Left ventricle myocardium superior (tissue), 1 donor: ENCODE measurements at regions not wholly inside any gene's neighbourhood (a gene's known extent, or its start where the extent isn't known, plus 50 kb on each side); places are given as distances from the start of the nearest gene placed in this dataset.
"Not testable (repeated sequence)": the region's sequence is repeated elsewhere in the genome, so short reads cannot be mapped to it uniquely, and the experiment has no call there.

Experiments used
- ATAC-seq: fragments of 200-7000 bp; cut with Tn5 transposase; one replicate; pipeline ENCODE4 v1.9.1; 2020; ENCODE audit warnings: mild to moderate bottlenecking, moderate library complexity
- DNase-seq: peaks from one replicate; pipeline ENCODE4 v3.0.0-alpha.2; 2020
- intact Hi-C: fragments of 100-400 bp; cut with micrococcal nuclease; formaldehyde crosslinking; loops from one replicate; pipeline ENCODE4 v1.11.0; 2022
- donor health status: DM: no; HTN: yes; CAD: no; lungs with severe emphysema.

DNA sequence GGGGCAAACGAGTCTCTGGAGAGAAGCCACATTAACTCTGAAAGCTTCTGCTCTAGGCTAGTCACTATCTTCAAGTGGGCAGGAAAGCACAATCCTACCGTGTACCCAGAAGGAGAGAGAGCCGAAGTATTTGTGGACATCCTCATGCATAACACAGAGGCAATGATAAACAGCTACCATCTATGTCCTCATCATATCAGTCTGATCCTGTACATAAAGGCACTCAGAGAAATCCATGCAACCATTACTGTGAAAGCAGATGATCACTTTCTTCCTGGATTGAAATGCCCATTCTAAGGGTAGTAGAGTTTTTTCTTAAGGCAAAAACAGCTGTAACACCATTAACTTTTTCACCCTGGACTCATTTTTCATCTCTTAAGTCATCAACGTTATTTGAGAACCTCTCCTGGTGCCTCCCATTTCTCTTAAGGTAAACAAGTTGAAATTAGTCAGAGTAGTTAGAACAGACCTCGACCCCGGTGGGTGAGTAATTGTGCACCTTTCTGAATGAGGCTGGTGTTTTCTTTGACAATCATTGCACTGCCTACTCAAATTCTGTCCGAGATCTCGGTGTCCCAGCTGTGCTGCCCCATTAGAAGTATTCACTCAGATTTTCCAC is 327.4 kb downstream of the SHQ1 start:
- intact Hi-C loops, result no loop called here
- DNase-seq (no peak), ATAC-seq (no peak)

DNA sequence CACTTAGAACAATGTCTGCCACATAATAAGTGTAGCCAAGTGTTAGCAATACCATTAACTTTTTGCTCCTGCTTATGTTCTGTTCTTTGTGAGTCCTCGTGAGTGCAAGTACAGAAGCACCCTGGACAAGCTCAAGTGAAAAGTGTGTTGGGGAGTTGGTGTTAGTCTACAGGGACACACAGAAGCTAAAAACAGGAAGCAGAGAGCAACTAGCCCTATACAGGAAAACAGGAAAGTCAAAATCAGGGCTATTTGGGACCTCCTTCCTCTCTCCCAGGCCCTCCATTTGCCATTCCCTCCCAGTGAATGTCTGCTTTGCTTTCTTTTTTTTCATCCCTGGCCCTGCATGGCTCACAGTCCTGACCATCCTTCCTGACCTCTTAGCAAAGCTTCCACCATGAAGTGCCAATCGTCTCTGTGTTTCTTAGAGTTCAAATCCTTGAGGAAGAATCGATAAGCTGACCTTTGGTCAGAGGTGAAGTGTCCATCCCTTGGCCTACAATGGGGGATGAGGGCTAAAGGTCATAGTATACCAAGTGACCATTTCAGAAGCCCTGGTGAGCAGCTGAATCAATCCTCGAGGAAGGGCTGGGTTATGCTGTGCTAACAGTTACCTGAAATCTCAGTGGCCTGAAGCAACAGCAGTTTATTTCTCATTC is 328.2 kb downstream of the SHQ1 start:
- DNase-seq (no peak), ATAC-seq (no peak)
- intact Hi-C loops, result no loop called here

DNA sequence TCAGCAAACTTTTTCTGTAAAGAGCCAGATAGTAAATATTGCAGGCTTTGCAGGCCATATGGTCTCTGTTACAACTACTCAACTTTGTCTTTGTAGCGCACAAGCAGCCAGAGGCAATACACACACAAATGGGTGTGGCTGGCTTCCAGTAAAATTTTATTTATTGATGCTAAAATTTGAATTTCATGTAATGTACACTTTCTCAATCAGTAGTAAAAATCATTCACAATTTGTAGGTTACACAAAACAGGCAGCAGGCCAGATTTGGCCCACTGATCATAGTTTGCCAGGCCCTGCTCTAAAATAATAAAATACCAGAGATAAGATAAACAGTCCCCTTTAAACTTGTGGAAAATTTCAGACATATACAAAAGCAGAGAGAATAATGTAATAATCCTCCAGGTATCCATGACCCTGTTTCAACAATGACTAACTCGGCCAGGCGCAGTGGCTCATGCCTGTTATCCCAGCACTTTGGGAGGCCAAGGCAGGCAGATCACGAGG is 330.3 kb downstream of the SHQ1 start:
- DNase-seq (no peak), ATAC-seq (no peak)
- intact Hi-C loops, result no loop called here

DNA sequence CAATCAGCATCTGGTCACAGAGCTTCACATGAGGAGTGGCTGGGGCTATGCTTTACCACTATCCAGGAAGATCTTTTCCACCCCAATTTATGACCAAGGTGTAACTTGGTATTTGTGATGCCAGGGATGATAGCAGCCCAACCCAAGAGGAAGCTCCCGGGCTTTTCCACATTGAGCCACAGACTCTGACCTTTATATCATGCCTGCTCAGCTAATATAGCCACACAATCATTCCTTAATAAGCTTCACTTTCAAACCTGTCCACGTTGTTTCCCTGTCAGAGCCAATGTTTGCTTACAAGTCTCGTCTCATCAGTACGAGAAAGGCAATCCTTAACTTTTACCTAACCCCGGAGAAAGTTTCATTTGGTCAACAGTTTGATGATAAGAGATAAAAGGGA is 330.9 kb downstream of the SHQ1 start:
- DNase-seq (no peak), ATAC-seq (no peak)
- intact Hi-C loops, result no loop called here

DNA sequence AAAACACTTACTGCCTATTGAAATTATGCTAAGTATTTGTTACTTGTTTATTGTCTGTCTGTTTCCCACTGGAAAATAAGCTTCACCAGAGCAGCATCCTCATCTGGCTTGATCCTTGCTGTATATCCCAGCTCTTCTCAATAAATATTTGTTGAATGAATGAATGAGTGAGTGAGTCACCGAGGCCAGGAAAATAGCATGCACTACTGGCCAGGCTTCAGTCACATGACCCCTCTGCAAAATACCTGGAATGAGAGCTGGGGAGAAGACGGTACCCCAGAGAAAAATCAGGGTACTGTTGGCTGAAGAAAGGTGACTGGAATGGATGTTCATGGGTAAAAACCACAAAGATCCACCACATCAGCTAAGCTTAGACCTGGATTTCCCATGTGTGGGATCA is 331.9 kb downstream of the SHQ1 start:
- no peak for DNase-seq
- intact Hi-C loops, result no loop called here
- ATAC-seq, result no peak

DNA sequence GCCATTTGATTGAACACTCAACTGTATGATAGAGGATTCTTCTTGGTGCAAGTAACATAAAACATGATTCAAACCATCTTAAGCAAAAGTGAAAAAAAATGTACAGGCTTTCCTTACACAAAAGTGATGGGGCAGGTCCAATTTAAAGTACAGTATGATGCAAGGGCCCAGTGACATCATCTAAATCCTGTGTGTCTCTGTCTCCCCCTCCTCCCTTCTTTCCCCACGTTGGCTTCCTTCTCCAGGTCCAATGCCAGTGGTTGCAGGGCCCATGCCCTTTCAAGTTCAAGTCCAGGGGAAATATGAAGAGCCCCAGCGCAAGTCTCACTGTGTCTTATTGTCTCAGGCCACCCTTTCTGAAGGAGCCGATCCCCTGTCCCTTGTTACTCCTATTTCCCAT is 332.3 kb downstream of the SHQ1 start:
- no peak for DNase-seq
- intact Hi-C loops, result no loop called here
- no peak for ATAC-seq

DNA sequence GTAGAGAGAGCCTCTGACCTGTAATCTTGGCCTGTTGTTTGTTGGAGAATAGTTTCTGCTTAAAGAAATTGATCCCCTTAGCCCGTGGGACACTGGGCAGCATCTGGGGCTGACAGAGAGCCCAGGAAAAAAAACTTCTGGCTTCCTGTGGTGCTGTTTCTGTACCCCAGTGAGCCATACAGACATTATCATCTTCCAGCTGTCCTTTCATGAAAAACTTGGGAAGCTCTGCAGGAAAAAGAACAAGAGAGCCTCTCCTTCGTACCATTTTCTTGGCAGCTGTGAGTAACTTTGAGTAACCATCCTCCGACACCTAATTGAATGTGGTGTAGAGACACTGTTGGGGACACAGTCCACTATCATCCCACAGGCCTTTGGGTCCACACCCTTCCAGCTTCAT is 333.0 kb downstream of the SHQ1 start:
- intact Hi-C loops, result no loop called here
- DNase-seq (no peak), ATAC-seq (no peak)

DNA sequence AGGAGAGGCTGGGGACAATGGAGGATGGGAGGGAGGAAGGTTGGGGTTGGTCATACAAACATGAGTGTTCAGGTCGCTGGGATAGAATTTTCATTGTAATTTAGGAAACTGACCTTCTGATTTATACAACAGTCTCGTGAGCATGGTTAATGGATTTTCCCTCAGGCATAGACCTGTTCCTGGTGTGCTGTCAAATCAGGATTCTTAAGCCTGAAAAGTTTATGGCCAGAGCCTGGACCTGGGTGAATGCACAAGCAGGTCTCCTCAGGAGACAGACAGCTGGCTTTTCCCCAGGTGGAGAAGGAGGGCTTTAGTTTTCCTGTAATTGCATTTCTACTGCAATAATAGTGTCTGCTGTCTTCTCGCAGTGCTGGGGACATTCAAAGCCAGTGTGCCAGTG is 338.0 kb downstream of the SHQ1 start:
- DNase-seq (no peak), ATAC-seq (no peak)
- intact Hi-C loops, result no loop called here

DNA sequence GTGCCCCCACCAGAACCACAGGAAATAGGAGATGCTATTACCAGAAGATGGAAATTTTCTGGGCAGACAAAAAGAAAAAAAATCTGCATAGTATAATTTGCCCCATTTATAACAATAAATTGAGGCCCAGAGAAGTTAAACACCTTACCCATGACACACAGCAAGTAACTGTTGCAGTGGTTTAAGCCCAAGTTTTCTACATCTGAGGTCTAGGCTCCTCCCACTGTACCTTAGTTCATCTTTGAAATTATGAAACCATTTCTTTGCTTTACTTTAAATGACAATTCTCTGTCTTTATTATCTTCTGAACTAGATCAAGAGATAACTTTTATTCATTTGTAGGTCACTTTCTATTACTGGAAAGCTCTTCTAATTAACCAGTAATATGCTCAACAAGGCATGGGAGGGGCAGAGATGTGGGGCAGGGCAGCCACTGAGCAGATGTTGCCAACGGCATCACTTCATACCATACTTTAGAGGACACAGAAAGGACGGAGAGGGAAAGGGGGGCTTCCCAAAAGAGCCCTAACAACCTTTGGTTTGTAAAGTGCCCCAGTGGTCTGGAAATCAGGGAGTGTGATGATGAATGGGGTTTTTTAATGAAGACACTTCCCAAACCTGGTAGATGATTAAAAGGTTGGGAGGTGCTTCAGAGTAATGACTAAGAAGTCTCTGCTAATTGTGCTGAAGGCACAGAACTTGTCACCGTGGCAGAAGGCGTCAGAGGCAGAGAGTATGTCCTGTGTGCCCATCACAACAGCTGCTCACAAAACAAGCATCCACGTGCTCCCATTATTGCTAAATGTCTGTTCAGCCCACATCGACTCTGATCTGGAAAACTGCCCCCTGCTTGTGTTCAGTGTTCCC is 342.5 kb downstream of the SHQ1 start:
- ATAC-seq (no peak), DNase-seq (no peak)
- intact Hi-C loops, result no loop called here

DNA sequence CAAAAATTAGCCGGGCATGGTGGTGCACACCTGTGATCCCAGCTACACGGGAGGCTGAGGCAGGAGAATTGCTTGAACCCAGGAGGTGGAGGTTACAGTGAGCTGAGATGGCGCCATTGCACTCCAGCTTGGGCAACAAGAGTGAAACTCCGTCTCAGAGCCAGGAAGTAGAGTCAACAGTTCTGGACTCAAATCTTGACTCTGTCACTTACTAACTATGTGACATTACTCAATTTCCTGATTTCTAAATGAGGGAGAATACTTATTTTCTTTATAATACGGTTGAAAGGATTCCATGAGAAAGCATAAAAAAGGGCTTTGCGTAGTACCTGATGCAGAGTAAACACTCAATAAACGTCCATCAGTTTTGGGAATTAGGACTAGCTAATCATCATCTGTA is 350.7 kb downstream of the SHQ1 start:
- DNase-seq, intact Hi-C loops, ATAC-seq: not testable (repeated sequence)

DNA sequence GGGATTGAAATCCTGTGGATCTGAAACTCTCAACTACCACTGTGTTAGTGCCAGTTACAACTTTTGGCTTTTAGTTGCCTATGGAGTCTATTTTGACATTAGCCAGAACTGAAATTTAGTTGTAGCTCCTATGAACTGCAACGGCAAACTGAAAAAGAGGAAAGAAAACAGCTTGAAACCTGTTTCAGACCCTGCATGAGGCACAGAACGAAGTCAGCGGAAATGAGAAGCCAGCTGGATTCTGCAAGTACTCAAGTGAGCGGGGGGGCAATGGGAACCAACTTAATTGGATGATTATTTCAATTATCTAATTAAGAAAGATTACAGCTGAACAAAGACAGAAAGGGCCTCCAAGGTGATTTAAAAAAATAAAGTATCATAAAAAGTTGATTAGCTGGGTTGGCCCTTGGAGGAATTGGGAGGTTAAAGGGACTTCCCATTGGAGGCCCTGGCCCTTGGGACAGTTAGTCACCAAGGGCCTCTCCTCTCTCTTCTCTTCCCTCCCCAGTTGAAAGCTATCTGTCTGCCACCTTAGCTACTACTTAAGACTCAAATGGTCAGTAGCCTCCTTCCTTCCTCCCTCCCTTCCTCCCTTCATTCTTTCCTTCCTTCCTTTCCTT is 352.1 kb downstream of the SHQ1 start:
- DNase-seq (no peak), ATAC-seq (no peak)
- intact Hi-C loops, result no loop called here

DNA sequence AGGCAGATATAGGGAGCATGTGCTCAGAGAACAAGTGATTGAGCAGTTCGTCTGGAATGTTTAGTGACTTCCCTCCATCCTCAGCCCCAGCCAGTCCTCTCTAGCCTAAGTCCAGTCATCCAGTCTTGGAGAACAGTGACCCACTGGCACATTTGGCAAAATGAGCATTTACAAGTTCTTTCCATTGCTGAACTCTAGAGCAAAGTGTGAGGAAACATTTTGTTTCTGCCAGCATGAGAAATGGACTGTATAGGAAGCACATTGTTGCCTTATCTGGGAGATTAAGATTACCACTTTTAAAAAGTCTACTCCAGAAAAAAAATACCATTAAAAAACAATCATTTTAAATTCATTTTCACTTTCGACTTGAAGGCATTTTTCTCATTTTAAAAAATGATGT is 353.6 kb downstream of the SHQ1 start:
- intact Hi-C loops, result no loop called here
- ATAC-seq (no peak), DNase-seq (no peak)

DNA sequence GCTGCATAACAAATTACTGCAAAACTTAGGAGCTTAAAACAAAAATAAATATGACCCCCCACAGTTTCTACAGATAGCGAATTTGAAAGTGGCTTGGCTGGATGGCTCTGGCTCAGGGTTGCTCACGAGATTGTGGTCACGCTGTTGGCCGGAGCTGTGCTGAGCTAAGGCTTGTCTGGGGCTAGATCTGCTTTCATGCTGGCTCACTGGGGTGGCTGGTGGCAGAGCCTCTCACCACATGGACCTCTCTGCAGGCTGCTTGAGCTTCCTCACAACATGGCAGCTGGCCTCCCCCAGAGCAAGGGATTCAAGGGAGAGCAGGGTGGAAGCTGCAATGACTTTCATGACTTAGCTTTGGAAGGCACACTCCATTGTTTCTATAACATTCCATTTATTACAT is 354.1 kb downstream of the SHQ1 start:
- intact Hi-C loops, result no loop called here
- no peak for DNase-seq
- no peak for ATAC-seq

DNA sequence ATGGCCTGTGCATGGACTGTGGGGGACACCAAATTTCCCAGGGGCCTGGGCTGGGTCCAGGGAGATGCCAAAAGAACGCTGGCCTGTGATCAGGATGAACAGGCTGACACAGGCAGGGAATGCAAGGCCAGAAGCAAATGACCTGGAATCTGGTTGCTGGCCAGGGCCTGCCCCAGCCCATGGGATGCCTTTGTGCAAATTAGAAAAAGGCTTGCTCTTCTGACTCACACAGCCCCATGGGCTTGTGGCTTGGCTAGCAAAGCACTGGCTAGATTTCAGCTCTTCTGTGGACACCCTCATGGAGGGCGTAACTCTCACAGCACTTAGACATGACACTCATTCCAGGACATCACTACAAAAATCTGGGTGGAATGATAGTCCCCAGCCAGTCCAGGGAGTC is 356.0 kb downstream of the SHQ1 start:
- peak; percentile 91 for ATAC-seq
- peak; percentile 83 for DNase-seq
- intact Hi-C loops, result no loop called here

DNA sequence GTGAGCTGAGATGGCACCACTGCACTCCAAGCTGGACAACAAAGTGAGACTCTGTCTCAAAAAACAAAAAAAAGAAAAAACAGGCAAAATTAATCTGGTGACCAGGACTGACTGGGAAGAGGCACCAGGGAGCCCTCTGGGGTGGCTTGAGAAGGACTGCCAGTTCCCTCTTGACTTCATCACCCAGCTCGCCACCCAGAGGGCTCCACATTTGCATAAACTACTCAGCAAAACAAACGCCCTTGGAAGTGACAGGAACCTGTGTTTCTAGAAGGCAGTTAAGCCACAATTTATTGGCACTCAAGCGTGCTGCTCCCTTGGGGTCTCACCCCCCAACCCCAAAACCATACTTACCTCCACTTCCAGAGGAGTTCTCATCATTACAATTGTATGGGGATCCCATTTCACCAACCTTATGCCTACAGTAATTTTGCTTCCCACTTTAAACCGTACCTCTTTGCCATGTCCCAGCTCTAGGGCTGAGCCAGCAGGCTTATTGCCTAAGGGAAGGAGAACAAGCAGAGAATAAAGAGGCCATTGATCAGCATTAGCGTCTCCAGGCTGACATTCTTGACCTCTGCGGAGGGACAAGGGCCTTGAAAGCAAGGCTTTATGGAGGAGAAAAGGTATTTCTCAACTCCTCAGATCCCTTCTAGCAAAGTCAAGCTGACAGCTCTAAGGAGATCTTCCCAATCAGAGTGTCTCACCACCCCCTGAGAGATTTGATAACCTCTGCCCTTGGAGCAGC is 357.4 kb downstream of the SHQ1 start:
- no peak for DNase-seq

DNA sequence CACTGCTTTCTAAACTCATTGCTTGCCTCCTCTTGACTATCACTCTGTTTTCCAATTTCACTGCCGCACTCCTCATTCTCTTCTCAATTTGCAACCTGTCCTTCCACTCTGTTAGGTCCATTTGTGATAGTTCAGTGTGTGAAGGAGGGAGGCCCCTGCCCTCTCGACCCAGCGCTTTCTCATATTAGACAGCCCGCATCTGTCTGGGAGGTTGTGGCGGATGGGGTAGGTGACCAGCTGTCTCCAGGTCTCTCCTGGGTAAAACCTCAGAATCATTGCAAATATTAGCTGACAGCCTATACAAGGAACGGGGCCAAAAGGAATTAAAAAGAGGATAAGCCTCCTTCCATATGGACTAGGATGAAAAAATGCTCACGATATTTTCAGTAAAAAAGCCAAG is 358.3 kb downstream of the SHQ1 start:
- DNase-seq (no peak), ATAC-seq (no peak)
- intact Hi-C loops, result no loop called here

More for the DNA sequence above, 357.4 kb downstream of the SHQ1 start:
- ATAC-seq, result no peak
- intact Hi-C loops, result no loop called here

DNA sequence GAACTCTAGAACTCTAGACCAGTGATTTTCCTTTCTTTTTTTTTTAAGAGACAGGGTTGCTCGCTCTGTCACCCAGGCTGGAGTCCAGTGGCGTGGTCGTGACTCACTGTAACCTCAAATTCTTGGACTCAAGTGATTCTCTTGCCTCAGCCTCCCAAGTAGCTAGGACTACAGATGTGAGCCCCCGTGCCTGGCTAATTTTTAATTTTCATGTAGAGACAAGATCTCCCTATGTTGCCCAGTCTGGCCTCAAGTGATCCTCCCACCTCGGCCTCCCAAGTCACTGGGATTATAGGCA is 359.6 kb downstream of the SHQ1 start:
- no peak for DNase-seq
- no peak for ATAC-seq
- intact Hi-C loops, result no loop called here

DNA sequence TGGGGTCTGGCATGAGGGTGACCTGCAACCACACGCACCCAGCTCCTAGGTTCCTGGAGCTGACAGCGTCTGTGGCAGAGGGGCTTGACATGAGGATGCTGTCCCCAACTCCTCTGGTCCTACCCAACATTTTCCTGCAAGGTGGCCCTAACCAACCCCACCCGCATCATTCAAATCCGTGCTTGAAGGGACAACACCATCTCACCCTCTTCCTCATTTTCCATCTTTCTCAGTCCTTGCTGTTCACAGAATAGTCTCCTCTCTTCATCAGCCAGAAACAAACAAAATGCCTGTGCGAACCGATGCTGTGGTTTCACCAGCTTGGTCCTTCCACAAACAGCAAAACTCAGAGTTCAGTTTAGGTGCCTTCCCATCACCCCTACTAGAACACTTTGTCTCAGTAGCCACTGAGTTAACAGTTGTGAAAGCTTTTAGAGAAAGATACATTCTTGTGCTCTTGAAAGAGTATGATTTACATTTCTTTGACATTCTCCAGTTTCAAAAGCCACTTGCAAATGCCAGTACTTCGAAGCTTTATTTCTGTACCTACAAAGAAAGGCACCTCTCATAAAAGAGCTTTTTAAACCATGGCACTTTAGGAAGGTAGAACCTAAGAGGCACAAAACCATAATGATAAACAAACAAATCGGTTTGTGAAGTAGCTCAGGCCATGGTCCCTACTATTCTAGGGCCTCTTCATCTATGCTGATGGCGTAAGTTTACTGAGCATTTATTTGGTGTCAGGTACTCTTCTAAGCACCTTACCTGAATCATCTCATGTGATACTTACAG is 360.1 kb downstream of the SHQ1 start:
- ATAC-seq (no peak), DNase-seq (no peak)
- intact Hi-C loops, result no loop called here
